HG03095 (cell line): ENCODE measurements at regions not wholly inside any gene's neighbourhood (a gene's known extent, or its start where the extent isn't known, plus 50 kb on each side); places are given as distances from the start of the nearest gene placed in this dataset.

Experiments used
- ATAC-seq: cut with Tn5 transposase; IDR thresholded peaks from one replicate; pipeline ENCODE4 v1.9.1; 2021; ENCODE audit warnings: moderate library complexity; ENCODE audit not compliant: unreplicated experiment

DNA sequence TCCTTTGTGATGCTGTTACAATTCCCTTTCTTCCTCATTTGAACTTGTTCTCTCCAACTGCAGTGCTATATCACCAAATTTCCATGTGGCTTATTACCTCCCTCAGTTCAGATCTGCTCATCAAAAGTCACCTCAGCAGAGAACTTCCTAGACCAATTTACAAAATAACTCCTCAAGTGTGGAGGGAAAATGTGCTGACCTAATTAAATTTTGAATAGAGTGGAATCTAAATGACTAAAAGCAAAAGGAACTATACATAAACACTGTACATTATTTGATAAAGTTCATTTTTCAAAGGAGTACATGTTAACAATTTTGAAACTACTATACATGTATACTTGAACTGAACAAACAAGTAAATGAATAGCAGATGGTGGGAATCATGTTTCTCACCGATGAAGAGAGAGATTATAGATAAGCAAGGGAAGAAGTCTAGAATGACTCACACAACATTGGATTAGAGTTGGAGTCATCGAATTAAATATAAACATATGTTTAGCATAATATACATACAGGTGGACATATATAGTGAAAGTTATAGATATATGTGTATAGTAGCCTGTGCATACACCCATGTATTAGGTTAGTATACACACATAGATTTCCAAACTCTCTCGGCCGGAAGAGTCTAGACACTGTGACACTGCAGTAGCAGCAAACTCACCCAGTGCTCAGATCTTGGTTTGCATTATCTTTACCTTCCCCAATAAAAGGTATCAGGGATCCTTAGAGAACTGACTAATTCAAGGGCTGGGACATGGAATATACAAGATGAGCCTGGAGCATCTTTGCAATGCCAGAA, 318.7 kb downstream of the PCDH18 start:
- ATAC-seq = no peak

DNA sequence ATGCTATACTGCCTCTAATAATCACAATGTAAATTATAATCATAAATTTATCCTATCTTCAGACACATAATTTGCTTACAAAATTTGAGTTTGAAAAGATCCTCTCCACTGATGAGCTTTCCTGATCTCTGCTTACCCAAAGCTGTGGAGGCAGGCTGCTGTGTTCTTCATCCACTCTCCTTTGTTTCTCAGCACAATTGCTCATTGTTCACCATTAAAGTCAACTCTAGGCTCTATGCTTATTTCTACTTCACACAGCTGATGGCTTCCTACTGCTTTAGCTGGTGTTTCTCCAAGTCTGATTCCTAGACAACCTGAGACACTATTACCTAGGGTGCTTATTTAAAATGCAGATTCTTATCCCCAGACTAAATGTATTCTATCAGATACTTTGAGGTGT, 319.7 kb downstream of the PCDH18 start:
- no peak for ATAC-seq

DNA sequence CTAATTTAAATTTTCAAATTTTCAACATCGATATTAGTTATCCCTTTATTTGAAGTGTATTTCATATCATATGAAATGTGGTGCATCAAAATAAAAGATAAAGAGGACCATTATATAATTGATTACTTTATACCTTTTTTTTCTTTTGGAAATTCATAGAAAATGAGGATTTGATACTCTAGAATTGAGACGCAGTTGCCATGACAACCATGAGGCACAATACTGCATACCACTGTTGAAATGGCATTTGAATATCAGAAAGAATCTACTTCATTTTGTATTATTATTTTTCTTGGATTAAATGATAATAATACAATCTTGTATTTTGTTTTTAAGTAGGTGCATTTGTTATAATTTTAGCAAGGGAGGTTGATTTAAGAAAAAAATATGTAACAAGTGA, 323.1 kb downstream of the PCDH18 start:
- ATAC-seq = no peak

DNA sequence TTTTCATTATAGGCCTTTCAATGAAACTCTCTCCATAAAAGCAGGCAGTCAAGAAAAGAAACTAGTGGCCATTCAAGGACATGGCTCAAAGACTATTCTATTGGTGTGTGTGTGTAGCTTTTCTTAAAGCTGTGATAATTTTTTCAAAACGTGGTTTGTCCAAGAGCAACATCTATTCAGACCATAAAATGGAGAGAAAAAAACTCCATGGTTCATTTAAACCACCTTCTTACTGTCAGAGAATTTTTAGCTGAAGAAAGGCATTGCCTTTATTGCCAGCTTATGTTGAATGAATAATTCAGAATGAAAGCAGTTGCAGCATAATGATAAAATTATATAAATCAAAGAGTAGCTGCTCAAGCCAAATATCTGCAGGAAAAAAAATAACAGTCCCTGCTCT, 325.5 kb downstream of the PCDH18 start:
- no peak for ATAC-seq

DNA sequence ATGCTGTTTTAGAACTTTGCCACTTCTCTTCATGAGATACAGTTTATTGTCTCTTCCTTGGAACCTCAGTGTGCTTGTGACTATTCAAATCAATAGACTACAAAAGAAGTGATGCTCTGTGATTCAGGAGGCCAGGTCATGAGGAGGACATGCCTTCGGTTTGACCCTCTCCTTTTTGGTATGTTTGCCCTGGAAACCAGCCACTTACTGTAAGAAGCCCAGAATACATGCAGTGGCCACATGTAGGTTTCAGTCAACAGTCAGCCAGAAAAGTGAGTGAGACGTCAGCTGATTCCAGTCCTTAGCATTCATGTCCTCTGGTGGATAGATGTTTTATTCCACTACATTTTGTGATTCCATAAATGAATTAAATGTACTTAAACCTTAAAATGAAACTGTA, 328.7 kb downstream of the PCDH18 start:
- ATAC-seq = no peak

DNA sequence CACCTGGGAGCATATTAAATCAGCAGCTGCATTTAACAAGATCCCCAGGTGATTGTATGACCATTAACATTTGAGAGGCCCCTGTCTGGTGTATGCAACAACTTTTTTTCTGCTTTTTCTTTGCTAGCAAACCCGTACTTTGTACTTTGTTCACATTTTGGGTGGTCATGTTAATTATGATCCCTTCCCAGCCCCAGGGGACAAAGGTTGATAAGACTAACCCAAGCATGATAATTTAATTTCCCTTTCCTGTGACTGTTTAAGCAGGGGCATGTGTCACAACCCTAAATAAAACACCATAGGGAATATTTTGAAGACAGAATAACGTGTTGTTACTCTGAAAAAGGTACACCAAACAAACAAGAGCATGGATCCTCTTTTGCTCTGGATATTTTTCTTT, 332.0 kb downstream of the PCDH18 start:
- no peak for ATAC-seq

DNA sequence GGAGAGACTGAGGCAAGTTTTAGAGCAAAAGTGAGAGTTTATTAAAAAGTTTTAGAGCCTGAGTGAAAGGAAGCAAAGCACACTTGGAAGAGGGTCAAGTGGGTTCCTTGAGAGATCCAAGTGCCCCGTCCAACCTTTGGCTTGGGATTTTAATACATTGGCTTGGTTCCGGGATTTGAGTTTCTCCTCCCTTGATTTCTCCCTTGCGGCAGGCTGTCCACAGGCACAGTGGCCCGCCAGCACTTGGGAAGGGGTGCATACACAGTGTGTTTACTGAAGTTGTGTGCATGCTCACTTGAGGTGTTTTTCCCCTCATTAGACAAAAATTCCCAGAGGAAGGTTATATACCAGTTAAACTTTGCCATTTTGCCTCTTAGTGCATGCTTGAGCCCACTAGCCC, 333.5 kb downstream of the PCDH18 start:
- ATAC-seq = no peak

DNA sequence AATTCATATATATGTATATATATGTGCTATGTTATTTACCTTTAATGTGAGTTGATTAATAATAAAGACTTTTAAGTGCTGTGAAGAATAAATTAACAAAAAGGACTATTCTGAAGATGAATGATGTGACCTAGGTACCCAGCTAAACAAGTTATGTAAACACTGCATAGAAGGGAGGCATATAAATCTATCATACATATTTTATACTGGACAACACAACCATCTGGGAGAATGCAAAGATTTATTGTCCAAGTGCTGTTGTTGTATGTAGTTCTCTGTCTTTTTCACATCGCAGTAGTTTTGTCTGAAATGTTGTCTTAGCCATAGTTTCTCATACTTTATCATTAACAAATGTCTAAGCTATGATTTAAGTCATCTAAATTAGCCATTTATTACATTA, 337.6 kb downstream of the PCDH18 start:
- ATAC-seq = no peak

DNA sequence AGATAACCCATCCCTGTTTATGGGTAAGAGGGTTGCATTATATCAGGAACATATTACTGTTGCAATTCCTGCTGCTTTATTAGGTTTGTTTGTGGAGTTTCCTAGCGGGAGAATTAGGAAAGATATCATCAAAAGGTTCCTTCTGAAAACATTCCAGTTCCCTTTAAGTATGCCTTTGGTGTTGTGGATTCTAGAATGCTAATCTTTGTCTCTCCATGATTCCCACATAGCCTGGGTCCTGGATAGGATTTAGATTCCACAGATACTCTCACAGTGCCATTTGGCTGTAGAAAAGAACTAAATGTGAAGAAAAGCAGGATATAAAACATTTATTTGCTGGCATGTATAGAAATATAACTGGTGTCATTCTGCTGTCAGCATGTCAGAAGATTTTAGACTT, 338.7 kb downstream of the PCDH18 start:
- no peak for ATAC-seq

DNA sequence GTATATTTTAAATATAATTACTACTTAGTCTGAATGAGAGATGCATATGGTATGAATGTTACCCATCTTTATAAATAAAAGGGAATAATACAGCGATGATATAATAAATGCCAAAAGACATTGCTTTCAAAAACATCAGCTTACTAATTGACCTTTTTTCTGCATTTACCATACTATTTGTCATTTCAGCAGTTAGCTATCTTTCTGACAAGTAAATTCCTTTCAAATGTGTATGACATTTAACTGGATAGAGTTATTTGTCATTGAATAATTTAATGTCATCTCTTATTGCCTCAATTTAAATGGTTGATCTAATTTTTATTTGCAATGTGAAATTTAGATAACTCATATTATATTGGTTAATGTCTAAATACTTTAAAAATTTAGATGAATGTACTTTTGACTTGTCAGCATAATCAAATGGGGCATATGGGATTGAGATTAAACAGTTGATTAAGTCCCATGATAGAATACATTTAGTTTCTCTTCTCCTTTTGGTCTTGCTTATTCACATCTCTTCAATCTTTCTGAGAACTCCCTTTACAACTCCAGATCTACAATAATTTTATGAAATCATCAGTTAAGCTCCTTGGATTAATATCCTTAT, 350.9 kb downstream of the PCDH18 start:
- ATAC-seq = no peak

DNA sequence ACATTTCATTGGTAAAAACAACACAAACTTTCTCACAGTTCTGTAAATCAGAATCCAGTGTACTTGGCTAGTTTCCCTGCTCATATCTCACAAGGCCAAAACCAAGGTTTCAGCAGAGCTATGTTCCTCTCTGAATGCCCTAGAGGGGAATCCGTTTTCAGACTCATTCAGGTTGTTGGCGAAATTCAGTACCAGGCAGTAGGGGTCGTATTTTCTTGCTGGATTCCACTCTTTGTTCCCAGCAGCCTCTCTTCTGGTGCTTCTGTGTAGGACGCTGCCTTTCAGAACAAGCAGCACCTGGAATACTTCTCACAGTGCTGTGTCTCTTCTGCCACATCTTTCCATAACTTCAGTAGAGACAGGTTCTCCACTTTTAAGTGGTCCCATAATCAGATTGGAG, 351.9 kb downstream of the PCDH18 start:
- no peak for ATAC-seq

DNA sequence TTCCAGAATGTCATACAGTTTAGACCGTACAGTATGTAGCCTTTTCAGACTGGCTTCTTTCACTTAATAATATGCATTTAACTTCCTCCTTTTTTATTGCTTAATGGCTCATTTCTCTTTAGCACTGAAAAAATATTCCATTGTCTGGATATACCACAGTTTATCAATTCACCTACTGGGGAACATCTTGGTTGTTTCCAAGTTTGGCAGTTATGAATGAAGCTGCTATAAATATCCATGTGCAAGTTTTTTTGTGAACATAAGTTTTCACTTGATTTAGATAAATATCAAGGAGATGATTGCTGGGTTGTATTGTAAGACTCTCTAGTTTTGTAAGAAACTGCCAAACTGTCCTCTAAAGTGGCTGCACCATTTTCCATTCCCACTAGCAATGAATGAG, 375.5 kb downstream of the PCDH18 start:
- ATAC-seq = no peak

DNA sequence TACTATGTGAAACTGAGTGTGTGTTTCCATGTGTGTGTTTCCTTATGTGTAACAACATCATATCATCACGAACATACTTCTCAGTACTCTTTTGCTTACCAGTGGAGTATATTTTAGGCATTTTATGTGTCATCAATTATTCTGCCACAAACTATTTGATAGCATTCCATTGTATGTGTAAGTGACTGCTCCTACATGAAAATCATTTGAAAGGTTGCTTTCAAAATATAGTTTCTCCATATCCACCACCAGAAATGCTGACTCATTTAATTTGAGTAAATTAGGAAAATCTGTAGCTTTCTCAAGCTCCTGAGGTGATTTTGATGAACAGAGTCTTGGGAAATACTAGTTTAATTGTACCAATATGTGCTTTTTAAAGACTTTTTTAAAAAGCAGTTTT, 376.2 kb downstream of the PCDH18 start:
- ATAC-seq = no peak

DNA sequence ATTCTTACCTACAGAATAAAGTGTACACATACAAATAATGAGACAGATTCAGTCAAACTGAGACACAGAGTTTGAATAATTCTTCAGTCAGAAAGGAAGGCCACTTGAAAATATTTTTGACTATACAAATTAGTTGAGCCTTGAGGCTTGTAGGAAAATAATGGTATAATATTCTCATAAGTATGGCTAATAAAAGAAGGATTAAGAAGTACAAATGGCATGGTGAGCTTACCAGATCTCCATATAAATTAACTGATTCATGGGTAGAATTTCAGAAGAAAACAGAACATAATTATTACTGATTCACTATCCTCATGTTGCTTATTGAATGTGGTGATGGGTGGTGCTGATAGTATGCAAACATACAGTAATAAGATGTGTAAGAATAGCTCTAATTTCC, 401.1 kb downstream of the PCDH18 start:
- ATAC-seq = no peak

DNA sequence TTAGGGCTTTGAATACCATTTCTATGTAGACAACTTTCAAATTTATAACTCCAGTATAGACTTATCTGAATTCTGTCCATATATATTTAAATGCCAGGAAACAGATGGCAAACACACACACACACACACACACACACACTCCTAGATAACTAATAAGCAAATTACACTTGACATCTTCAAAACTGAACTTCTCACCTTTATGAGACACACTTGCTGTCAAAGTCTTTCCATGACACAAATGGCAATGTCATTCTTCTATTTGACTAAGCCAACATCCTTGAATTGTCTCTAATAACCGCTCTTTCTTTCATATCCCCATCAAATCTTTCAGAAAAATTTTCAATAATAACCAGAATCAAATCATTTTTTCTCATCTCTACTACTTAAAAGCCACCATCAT, 402.4 kb downstream of the PCDH18 start:
- ATAC-seq = no peak

DNA sequence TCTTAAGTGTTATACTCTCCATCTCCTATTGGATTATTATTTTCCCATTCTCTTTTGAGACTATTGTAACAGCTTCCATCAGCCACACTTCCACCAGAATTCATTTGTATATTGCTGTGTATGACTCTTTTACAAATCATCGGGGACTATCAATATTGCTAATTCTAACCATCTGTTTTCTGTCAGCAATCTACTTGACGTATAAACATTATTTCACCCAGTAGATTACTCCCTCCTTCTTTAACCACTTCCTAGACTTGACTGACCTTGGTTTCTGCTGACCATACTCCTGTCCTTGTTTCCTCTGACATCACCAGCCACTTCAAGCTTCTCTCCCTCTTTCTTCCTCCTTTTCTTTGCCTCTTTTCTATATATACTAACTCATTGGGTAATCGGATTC, 402.9 kb downstream of the PCDH18 start:
- no peak for ATAC-seq

DNA sequence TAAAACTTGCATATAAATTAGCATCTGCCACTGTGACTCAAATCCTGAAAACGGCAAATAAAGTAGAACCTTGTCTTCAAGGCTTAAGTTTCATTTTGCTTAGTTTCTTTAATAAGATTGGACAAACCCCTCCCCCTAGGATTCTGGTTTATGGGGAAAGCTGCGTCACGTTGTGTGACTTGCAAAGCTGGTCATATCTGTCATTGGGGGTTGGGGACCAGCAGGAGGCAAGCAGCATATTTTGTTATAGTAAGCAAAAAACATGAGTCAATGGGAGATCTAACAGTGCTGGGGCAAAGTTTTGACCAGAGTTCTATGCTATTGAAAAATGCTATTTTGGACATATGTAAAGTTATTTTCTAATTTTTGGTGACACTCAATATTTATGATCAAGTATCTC, 407.3 kb downstream of the PCDH18 start:
- ATAC-seq = no peak

DNA sequence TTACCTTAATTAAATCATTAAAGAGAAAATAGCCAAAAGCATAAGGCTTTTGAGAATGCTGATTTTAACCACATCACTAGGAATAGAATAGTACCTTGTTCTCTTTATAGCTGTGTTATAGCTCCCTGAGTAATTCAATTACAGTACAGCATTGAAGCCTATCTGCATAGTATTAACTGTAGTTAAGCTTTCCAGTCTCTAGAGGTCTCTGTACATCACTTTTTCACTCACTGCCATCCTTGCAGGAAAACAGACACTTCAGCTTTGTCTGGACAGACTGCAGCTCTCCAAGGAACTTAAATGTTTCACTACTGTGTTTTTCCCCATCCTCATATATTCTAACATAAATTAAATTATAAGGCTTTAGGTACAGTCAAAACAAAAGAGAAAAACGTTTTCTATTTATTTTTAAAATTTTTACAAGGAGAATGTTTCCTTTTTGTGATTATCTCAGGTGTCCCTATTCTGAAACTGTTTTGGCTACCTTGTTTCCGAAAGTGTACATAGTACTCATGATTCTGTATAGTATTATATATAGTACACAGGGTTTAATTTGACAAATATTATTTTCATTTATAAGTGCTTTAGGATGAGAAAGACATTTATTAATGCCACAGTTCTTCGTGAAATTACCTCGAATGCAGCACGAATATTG, 407.9 kb downstream of the PCDH18 start:
- ATAC-seq = peak; percentile 79

DNA sequence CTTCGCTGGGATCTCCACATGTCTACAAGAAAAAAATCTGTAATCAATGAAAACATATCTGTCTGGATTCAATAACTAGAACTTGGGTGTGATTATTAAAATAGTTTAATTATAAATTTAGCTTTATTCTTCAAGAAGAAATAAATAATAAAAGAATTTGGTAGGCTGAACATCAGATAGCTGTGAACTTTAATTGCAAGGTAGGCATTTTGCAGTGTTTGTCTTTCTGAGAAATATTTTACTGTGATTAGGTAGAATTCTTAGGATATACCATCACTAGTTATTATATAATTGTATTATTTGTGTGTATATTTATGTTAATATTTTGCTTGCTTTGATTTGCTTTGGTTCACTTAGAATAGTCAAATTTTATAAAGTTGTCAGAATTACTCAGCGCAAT, 409.4 kb downstream of the PCDH18 start:
- ATAC-seq = no peak

DNA sequence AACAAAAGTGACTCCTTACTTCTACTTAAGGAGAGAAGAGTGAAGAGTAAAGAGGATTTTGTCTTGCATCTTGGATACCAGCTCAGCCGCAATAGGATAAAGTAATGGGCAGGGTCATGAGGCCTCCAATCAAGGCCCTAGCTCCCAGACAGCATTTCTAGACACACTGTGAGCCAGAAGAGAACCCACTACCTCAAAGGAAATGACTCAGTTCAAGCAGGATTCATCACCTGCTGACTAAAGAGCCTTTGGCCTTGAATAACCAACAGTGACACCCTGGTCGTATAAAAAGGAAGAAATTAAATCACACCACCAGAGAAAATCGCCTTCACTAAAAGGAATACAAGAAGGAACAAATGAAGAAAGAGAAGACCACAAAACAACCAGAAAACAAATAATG, 416.1 kb downstream of the PCDH18 start:
- no peak for ATAC-seq

DNA sequence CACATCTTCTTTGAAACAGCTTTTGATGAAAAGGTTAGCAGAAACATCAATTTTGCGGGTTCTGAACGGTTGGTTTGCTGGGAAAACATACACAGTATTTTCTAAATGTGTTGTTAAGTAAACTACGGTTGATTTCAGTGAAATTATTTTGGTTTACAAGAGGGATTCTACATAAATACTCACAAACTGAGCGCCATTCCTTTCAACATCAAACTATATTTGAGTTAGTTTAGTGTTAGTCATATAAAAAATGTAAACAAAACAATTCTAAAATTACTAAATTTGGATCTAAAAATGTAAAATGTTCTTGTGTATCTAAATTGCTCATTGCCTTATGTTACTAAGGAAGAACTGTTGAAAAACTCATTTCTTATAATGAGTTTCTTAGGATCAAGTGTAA, 425.6 kb downstream of the PCDH18 start:
- ATAC-seq = no peak

DNA sequence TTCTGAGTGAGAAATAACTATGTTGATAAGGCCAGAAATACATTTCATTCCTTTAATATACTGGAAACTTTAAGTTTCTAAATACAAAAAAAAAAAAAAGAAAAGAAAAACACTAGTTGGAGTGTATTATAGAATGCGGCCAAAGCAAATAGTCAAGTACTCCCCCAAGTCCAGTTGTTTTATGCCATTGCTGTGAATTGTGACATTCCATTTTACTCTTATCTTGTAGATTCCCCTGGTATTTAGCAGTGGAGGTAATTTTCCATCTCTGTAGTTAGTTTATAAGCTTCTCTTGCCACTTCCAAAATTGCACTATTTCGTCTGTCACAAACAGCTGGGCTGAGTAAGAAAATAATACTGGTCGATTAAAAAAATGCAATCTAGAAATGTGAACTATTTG, 426.0 kb downstream of the PCDH18 start:
- ATAC-seq = no peak
